HCT116 (cell line): ENCODE measurements at regions not wholly inside any gene's neighbourhood (a gene's known extent, or its start where the extent isn't known, plus 50 kb on each side); places are given as distances from the start of the nearest gene placed in this dataset.

Source experiments
- ATAC-seq: fragments of 200-7000 bp; cut with Tn5 transposase; 2 replicates; pipeline ENCODE4 v1.9.1; 2020; ENCODE audit warnings: mild to moderate bottlenecking, moderate library complexity
- BruUV-seq: library from RNA; stranded (reverse); fragments of 400-500 nt; replicated peaks from 2 replicates; lab custom pipeline; 2021; lab: Mats Ljungman, UMichigan
- CTCF ChIA-PET: fragments of 300-600 bp; sonication (Branson Sonifier 250); formaldehyde crosslinking; loops from one replicate; lab custom pipeline; 2021; ENCODE audit warnings: antibody characterized with exemption; lab: Charles Lee
- POLR2A ChIA-PET: fragments of 300-600, 350-600 bp; sonication (Branson Sonifier 250); formaldehyde crosslinking; loops from one replicate; lab custom pipeline; 2021; ENCODE audit warnings: antibody characterized with exemption; lab: Charles Lee
- RAD21 ChIA-PET, 2 experiments: fragments of 300-600 bp; sonication (Branson Sonifier 250); formaldehyde crosslinking; loops; one replicate each; lab custom pipeline; 2023; ENCODE audit warnings: low total read pairs in 2 of 2; ENCODE audit not compliant: uncharacterized antibody in 2 of 2, unreplicated experiment in 2 of 2, low non-redundant PET in 1 of 2; lab: Charles Lee
- DNase-seq: peaks from one replicate; pipeline ENCODE4 v3.0.0-alpha.2; 2010; ENCODE audit warnings: low read depth, low spot score
- H2AFZ ChIP-seq: fragments of 200-600 bp; shearing (Covaris generic), sonication (generic); 2 replicates; pipeline ENCODE4 v1.6.1; 2017; ENCODE audit warnings: low read depth, mixed run types, mixed read lengths, antibody characterized with exemption, low read length; ENCODE audit not compliant: poor library complexity, severe bottlenecking
- H3K27ac ChIP-seq: 2 replicates; pipeline ENCODE4 v1.5.1; 2012; ENCODE audit warnings: low read depth, low read length
- H3K27me3 ChIP-seq: fragments of 200-600 bp; sonication (generic); 2 replicates; pipeline ENCODE4 v1.6.1; 2016; ENCODE audit warnings: mixed run types, low read length, mixed read lengths; ENCODE audit not compliant: insufficient read depth
- H3K36me3 ChIP-seq, 2 experiments: fragments of 200-500 bp in 1 of 2; fragments of 200-600 bp in 1 of 2; sonication (Bioruptor generic) in 1 of 2; sonication (generic) in 1 of 2; 2 replicates each; pipeline versions ENCODE4 v1.5.1 to v1.6.1; 2014 to 2016; ENCODE audit warnings: low read length in 2 of 2, inconsistent platforms in 1 of 2, mixed read lengths in 1 of 2, mixed run types in 1 of 2; ENCODE audit not compliant: insufficient read depth in 2 of 2, control insufficient read depth in 1 of 2
- H3K4me1 ChIP-seq, 2 experiments: fragments of 200-600 bp in 1 of 2; sonication (generic) in 1 of 2; 2 replicates each; pipeline versions ENCODE4 v1.5.1 to v1.6.1; 2012 to 2017; ENCODE audit warnings: low read length in 2 of 2, inconsistent platforms in 1 of 2, mild to moderate bottlenecking in 1 of 2, mixed read lengths in 1 of 2, mixed run types in 1 of 2, moderate library complexity in 1 of 2; ENCODE audit not compliant: insufficient read depth in 2 of 2, control insufficient read depth in 1 of 2
- H3K4me2 ChIP-seq: fragments of 200-600 bp; sonication (generic); 2 replicates; pipeline ENCODE4 v1.6.1; 2017; ENCODE audit warnings: mixed run types, low read length, mixed read lengths
- H3K4me3 ChIP-seq, 2 experiments: fragments of 200-600 bp in 1 of 2; sonication (generic) in 1 of 2; replicated peaks in 1 of 2; 2 replicates each; pipeline ENCODE4 v1.5.1; 2011 to 2016; ENCODE audit warnings: low read length in 2 of 2, control low read depth in 1 of 2, low read depth in 1 of 2, mild to moderate bottlenecking in 1 of 2, mixed read lengths in 1 of 2, mixed run types in 1 of 2
- H3K79me2 ChIP-seq: fragments of 200-600 bp; sonication (generic); 2 replicates; pipeline ENCODE4 v1.6.1; 2017; ENCODE audit warnings: mild to moderate bottlenecking, mixed run types, low read length, moderate library complexity, mixed read lengths; ENCODE audit not compliant: insufficient read depth
- H3K9ac ChIP-seq: fragments of 200-600 bp; sonication (generic); 2 replicates; pipeline ENCODE4 v1.6.1; 2016; ENCODE audit warnings: low read length, mixed read lengths
- H3K9me2 ChIP-seq: fragments of 200-600 bp; sonication (generic), shearing (Covaris generic); 2 replicates; pipeline ENCODE4 v1.6.1; 2017; ENCODE audit warnings: mixed run types, mild to moderate bottlenecking, moderate library complexity; ENCODE audit not compliant: insufficient read depth
- H3K9me3 ChIP-seq, 2 experiments: fragments of 200-500 bp in 1 of 2; fragments of 200-600 bp in 1 of 2; sonication (Bioruptor generic) in 1 of 2; sonication (generic) in 1 of 2; 2 replicates each; pipeline ENCODE4 v1.6.1; 2014 to 2017; ENCODE audit warnings: low read length in 2 of 2, mixed read lengths in 2 of 2, inconsistent platforms in 1 of 2, low read depth in 1 of 2, mild to moderate bottlenecking in 1 of 2, mixed run types in 1 of 2, moderate library complexity in 1 of 2; ENCODE audit not compliant: control insufficient read depth in 1 of 2, insufficient read depth in 1 of 2
- H4K20me1 ChIP-seq: fragments of 200-600 bp; sonication (generic), shearing (Covaris generic); 2 replicates; pipeline ENCODE4 v1.6.1; 2017; ENCODE audit warnings: mixed run types, mild to moderate bottlenecking, moderate library complexity; ENCODE audit not compliant: insufficient read depth
- CEBPB ChIP-seq: IDR thresholded peaks from 2 replicates; pipeline ENCODE4 v1.6.1; 2012; ENCODE audit warnings: low read depth
- SIN3A ChIP-seq: IDR thresholded peaks from 2 replicates; pipeline ENCODE4 v1.6.1; 2012; ENCODE audit warnings: low read depth
- TCF7L2 ChIP-seq: IDR thresholded peaks from 2 replicates; pipeline ENCODE4 v1.7.0; 2011; ENCODE audit warnings: borderline replicate concordance, inconsistent platforms; ENCODE audit not compliant: insufficient read depth, insufficient read length; ENCODE audit errors: extremely low read depth
- YY1 ChIP-seq: IDR thresholded peaks from 2 replicates; pipeline ENCODE4 v1.6.1; 2011; ENCODE audit warnings: low read length, low read depth, moderate library complexity, mild to moderate bottlenecking; ENCODE audit not compliant: insufficient replicate concordance; ENCODE audit errors: extremely low read depth
- ZNF274 ChIP-seq: fragments of 200-500 bp; sonication (Bioruptor generic); IDR thresholded peaks from 2 replicates; pipeline ENCODE4 v1.6.1; 2014; ENCODE audit warnings: mild to moderate bottlenecking, low read depth, low read length, inconsistent platforms
- intact Hi-C: fragments of 100-400 bp; cut with micrococcal nuclease; formaldehyde crosslinking; loops from 2 replicates; pipeline ENCODE4 v1.10.0; 2022
- TF ChIP-seq, protein P1 (sequence below): IDR thresholded peaks from 2 replicates; pipeline ENCODE4 v1.6.1; 2012; ENCODE audit warnings: low read depth
- TF ChIP-seq, protein P2 (sequence below): IDR thresholded peaks from 2 replicates; pipeline ENCODE4 v1.6.1; 2011; ENCODE audit warnings: mild to moderate bottlenecking, low read length, moderate library complexity; ENCODE audit not compliant: insufficient replicate concordance; ENCODE audit errors: extremely low read depth

DNA sequence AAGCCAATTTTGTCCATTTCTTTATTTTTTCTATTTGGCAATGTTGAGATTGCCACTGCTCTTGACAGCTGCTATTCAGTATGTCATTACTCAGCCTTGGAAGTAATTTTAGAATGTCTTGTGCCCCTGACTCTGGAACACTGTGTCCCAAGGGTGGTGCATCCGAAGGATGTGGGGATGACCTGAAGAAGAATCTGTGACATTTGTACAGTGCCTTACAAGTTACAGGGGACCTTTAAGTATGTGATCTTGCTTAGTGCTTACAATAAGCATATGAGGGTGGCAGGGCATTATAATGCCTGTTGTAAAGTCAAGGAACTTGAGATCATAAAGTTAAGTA lies 239.5 kb downstream of the REEP3 start:
- RAD21 ChIA-PET: no interaction called here
- no peak for DNase-seq
- CTCF ChIA-PET: no interaction called here
- Histone ChIP-seq H3K9me2 (no peaks in the 10 kb centered on the region), H4K20me1 (no peaks in the 10 kb centered on the region)
- intact Hi-C loops: no loop called here
- ATAC-seq: no peak
- TF ChIP-seq CEBPB: no peak
- no peak for TF ChIP-seq YY1
- TF ChIP-seq TCF7L2: no peak
- TF ChIP-seq SIN3A: no peak
- TF ChIP-seq ZNF274: no peak
- TF ChIP-seq, protein P1, sequence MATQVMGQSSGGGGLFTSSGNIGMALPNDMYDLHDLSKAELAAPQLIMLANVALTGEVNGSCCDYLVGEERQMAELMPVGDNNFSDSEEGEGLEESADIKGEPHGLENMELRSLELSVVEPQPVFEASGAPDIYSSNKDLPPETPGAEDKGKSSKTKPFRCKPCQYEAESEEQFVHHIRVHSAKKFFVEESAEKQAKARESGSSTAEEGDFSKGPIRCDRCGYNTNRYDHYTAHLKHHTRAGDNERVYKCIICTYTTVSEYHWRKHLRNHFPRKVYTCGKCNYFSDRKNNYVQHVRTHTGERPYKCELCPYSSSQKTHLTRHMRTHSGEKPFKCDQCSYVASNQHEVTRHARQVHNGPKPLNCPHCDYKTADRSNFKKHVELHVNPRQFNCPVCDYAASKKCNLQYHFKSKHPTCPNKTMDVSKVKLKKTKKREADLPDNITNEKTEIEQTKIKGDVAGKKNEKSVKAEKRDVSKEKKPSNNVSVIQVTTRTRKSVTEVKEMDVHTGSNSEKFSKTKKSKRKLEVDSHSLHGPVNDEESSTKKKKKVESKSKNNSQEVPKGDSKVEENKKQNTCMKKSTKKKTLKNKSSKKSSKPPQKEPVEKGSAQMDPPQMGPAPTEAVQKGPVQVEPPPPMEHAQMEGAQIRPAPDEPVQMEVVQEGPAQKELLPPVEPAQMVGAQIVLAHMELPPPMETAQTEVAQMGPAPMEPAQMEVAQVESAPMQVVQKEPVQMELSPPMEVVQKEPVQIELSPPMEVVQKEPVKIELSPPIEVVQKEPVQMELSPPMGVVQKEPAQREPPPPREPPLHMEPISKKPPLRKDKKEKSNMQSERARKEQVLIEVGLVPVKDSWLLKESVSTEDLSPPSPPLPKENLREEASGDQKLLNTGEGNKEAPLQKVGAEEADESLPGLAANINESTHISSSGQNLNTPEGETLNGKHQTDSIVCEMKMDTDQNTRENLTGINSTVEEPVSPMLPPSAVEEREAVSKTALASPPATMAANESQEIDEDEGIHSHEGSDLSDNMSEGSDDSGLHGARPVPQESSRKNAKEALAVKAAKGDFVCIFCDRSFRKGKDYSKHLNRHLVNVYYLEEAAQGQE: no peak
- TF ChIP-seq, protein P2, sequence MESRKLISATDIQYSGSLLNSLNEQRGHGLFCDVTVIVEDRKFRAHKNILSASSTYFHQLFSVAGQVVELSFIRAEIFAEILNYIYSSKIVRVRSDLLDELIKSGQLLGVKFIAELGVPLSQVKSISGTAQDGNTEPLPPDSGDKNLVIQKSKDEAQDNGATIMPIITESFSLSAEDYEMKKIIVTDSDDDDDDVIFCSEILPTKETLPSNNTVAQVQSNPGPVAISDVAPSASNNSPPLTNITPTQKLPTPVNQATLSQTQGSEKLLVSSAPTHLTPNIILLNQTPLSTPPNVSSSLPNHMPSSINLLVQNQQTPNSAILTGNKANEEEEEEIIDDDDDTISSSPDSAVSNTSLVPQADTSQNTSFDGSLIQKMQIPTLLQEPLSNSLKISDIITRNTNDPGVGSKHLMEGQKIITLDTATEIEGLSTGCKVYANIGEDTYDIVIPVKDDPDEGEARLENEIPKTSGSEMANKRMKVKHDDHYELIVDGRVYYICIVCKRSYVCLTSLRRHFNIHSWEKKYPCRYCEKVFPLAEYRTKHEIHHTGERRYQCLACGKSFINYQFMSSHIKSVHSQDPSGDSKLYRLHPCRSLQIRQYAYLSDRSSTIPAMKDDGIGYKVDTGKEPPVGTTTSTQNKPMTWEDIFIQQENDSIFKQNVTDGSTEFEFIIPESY: no peak
- TF ChIP-seq, all 23 proteins: peak for 0
- Histone ChIP-seq H3K27me3 (no peaks in the 10 kb centered on the region), H3K9me3 (no peaks in the 10 kb centered on the region), H3K79me2 (no peaks in the 10 kb centered on the region), H3K4me3 (no peak overlapping the region), H2AFZ (no peak overlapping the region), H3K27ac (no peak overlapping the region), H3K9ac (no peak overlapping the region), H3K4me2 (no peak overlapping the region), H3K4me1 (peaks cover 0 to 7% of the 10 kb centered on the region in 2 experiments; a peak in 1 of 4 replicates), H3K36me3 (no peaks in the 10 kb centered on the region)
- POLR2A ChIA-PET: no interaction called here
- no TSS peak for BruUV-seq
